Thyroid gland (tissue), 4 donors: ENCODE measurements at regions not wholly inside any gene's neighbourhood (a gene's known extent, or its start where the extent isn't known, plus 50 kb on each side); places are given as distances from the start of the nearest gene placed in this dataset.

Experiments
- DNase-seq, 2 donors: peaks; one replicate each; pipeline ENCODE4 v3.0.0-alpha.2; 2019
- H3K27ac ChIP-seq, 3 donors: fragments of 200-600 bp; sonication (generic); 1 replicate in 2 of 3; 2 replicates in 1 of 3; pipeline ENCODE4 v1.5.1; 2016 to 2019; ENCODE audit warnings: mild to moderate bottlenecking in 1 of 3, moderate library complexity in 1 of 3
- H3K27me3 ChIP-seq: fragments of 200-600 bp; sonication (generic); one replicate; pipeline ENCODE4 v1.5.1; 2019
- H3K36me3 ChIP-seq, 2 donors: fragments of 200-600 bp; sonication (generic); one replicate each; pipeline ENCODE4 v1.5.1; 2016 to 2019
- H3K4me1 ChIP-seq, 2 donors: fragments of 200-600 bp; sonication (generic); one replicate each; pipeline ENCODE4 v1.5.1; 2017 to 2019
- H3K4me3 ChIP-seq, 3 donors: fragments of 200-600 bp; sonication (generic); replicated peaks in 1 of 3; 1 replicate in 2 of 3; 2 replicates in 1 of 3; pipeline ENCODE4 v1.5.1; 2016; ENCODE audit warnings: mild to moderate bottlenecking in 1 of 3
- H3K9me3 ChIP-seq: fragments of 200-600 bp; sonication (generic); one replicate; pipeline ENCODE4 v1.5.1; 2017
- CTCF ChIP-seq, 6 experiments: fragments of 200-600 bp in 3 of 6; fragments of 450-650 bp in 3 of 6; sonication (generic) in 3 of 6; IDR thresholded peaks; one replicate each; pipeline ENCODE4 v1.5.1; 2016 to 2019; ENCODE audit warnings: antibody characterized with exemption in 6 of 6, mild to moderate bottlenecking in 2 of 6, inconsistent platforms in 1 of 6, moderate library complexity in 1 of 6
- POLR2A ChIP-seq, 2 donors: fragments of 450-650 bp; IDR thresholded peaks; one replicate each; pipeline ENCODE4 v1.6.1; 2017; ENCODE audit warnings: antibody characterized with exemption in 2 of 2, mild to moderate bottlenecking in 2 of 2, moderate library complexity in 1 of 2
- WGBS, 2 donors: methylation state at CpG; one replicate each; pipeline ENCODE4 v1.1.5; 2017; 5-methylcytosine and 5-hydroxymethylcytosine counted together
- intact Hi-C: fragments of 100-400 bp; cut with DNase I; formaldehyde crosslinking; loops from one replicate; pipeline ENCODE4 v1.15.1; 2023

GRCh38 chr17:79385962-79386563 lies 224.8 kb downstream of the RBFOX3 start:
- intact Hi-C loops, result no loop called here
- peaks cover 3% of the 10 kb centered on the region for H3K27me3 ChIP-seq
- no peaks in the 10 kb centered on the region for H3K36me3 ChIP-seq
- H3K4me3 ChIP-seq, result no peak overlapping the region
- no peaks in the 10 kb centered on the region for H3K9me3 ChIP-seq
- TF ChIP-seq CTCF (IDR thresholded peaks at IDR 0.05), result no peak
- no peak for TF ChIP-seq POLR2A (IDR thresholded peaks at IDR 0.05)
- DNase-seq, result no peak
- no peaks in the 10 kb centered on the region for H3K4me1 ChIP-seq
- no peak overlapping the region for H3K27ac ChIP-seq
- WGBS, 2 donors, result 88 to 94% methylated on average over 5 of the region's 5 CpGs

DNA sequence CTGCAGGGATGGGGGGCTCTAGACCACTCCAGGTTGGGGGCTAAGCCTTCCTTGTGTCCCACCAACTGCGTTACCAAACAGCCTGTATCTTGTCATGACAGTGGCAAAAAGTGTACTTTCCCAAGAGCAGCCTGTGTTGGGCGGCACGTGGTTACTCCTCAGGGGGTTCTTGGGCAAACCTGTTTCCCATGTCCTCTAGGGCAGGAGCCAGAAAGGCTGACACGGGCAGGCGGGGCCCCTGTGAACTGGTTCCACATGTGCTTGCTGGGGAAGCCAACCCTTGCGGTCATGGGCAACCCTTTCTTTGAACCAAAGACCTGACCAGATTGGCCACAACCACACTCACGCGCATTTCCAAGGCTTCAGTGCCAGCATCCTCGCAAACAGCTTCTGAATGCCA lies 228.5 kb downstream of the RBFOX3 start:
- Histone ChIP-seq H3K36me3 (no peaks in the 10 kb centered on the region), H3K27ac (no peak overlapping the region), H3K4me1 (no peaks in the 10 kb centered on the region), H3K9me3 (no peaks in the 10 kb centered on the region), H3K4me3 (no peak overlapping the region), H3K27me3 (no peaks in the 10 kb centered on the region)
- WGBS, 2 donors, result 78 to 87% methylated on average over 1 to 6 of the region's 9 CpGs
- TF ChIP-seq POLR2A (IDR thresholded peaks at IDR 0.05) (no peak), CTCF (IDR thresholded peaks at IDR 0.05) (no peak)
- intact Hi-C loops, result no loop called here
- no peak for DNase-seq

- no peaks in the 10 kb centered on the region for H3K27me3 ChIP-seq
- no peak for DNase-seq
- TF ChIP-seq CTCF (IDR thresholded peaks at IDR 0.05) (no peak), POLR2A (IDR thresholded peaks at IDR 0.05) (no peak)
- intact Hi-C loops, result no loop called here
- H3K4me3 ChIP-seq, result no peak overlapping the region
- 78 to 82% methylated on average over 21 of the region's 21 CpGs for WGBS, 2 donors
- H3K4me1 ChIP-seq, result no peaks in the 10 kb centered on the region
- no peak overlapping the region for H3K27ac ChIP-seq
- H3K36me3 ChIP-seq, result no peaks in the 10 kb centered on the region
- no peaks in the 10 kb centered on the region for H3K9me3 ChIP-seq
These were observed 231.0 kb downstream of the RBFOX3 start for GRCh38 chr17:79379700-79380445.

DNA sequence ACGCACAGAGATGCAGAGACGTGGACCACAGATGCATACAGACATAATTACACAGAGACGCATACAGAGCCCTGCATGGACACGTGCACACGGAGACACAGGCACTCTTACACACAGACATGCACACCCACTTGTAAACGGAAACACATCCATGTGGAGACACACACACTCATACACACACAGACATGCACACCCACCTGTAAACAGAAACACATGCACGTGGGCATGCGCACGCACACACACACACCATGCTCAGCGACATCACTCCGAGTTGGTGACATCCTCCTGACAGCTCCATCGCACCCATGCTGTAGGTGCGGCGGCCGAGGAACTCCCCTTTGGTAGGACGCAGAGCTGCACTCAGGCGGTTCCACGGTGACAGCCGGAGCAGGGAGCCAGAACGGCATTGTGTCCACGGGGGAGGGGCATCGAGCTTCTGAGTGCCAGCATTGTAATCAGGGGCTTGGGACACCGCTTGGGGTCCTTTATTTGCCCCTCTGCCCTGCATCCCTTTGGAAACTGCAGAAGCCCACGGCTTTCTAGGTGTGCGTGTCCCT lies 233.5 kb downstream of the RBFOX3 start:
- H3K36me3 ChIP-seq, result no peaks in the 10 kb centered on the region
- no peaks in the 10 kb centered on the region for H3K9me3 ChIP-seq
- 63 to 79% methylated on average over 19 to 20 of the region's 25 CpGs for WGBS, 2 donors
- H3K4me3 ChIP-seq, result no peak overlapping the region
- DNase-seq, result no peak
- no peak overlapping the region for H3K27ac ChIP-seq
- H3K27me3 ChIP-seq, result no peaks in the 10 kb centered on the region
- intact Hi-C loops, result no loop called here
- TF ChIP-seq CTCF (IDR thresholded peaks at IDR 0.05) (no peak), POLR2A (IDR thresholded peaks at IDR 0.05) (no peak)
- no peaks in the 10 kb centered on the region for H3K4me1 ChIP-seq

- Histone ChIP-seq H3K36me3 (no peaks in the 10 kb centered on the region), H3K4me3 (no peak overlapping the region), H3K27ac (no peak overlapping the region), H3K9me3 (no peaks in the 10 kb centered on the region), H3K4me1 (no peaks in the 10 kb centered on the region), H3K27me3 (no peaks in the 10 kb centered on the region)
- WGBS, 2 donors, result 65 to 69% methylated on average over 6 of the region's 6 CpGs
- intact Hi-C loops, result no loop called here
- DNase-seq, result no peak
- TF ChIP-seq CTCF (IDR thresholded peaks at IDR 0.05), result no peak
These were observed 236.0 kb downstream of the RBFOX3 start for GRCh38 chr17:79374807-79375206.
